Ovary (tissue), 3 donors: ENCODE measurements at regions not wholly inside any gene's neighbourhood (a gene's known extent, or its start where the extent isn't known, plus 50 kb on each side); places are given as distances from the start of the nearest gene placed in this dataset.

Experiments used
- CTCF ChIP-seq, 3 donors: fragments of 450-650 bp in 2 of 3; fragments of 200-600 bp in 1 of 3; IDR thresholded peaks; one replicate each; pipeline versions ENCODE4 v1.5.1 to v1.8.0; 2016 to 2022; ENCODE audit warnings: antibody characterized with exemption in 3 of 3, mild to moderate bottlenecking in 1 of 3
- EP300 ChIP-seq: sonication (generic); formaldehyde crosslinking; IDR thresholded peaks from one replicate; pipeline ENCODE4 v1.6.1; 2017; ENCODE audit warnings: antibody characterized with exemption
- POLR2A ChIP-seq: fragments of 450-650 bp; IDR thresholded peaks from one replicate; pipeline ENCODE4 v1.6.1; 2017; ENCODE audit warnings: antibody characterized with exemption, mild to moderate bottlenecking, moderate library complexity
- donor health status: DM: no; HTN: no; CAD: no.

GRCh38 chr1:234694661-234695060, 84.7 kb upstream of the IRF2BP2 start:
- TF ChIP-seq CTCF (IDR thresholded peaks at IDR 0.05) (no peak), EP300 (no peak), POLR2A (no peak)
